ENCODE measurements at regions not wholly inside any gene's neighbourhood (a gene's known extent, or its start where the extent isn't known, plus 50 kb on each side); places are given as distances from the start of the nearest gene placed in this dataset.

GRCh38 chr7:46812101-46812675 is 769.7 kb downstream of the TNS3 start:
- intact Hi-C loops (cut with DNase I), result no loop called here
- DNase-seq, result no peak

DNA sequence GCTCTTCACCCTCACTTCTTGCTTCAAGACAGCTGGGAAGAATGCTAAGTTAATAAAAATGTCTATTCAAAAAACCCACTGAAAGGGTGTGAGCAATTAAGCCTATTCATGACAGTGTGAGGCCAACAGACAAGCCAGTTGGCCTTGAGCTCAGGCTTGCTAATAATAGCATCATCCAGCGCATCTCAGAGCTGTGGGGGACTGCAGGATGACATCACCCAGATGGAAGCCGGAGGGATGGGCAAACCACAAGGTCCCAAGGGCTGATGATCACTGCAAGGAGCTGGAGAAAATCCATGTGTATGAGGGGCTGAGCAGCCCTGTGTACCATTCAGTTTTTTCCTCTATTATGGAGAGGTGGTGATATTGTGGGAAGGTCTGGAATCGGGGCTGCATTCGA is 770.4 kb downstream of the TNS3 start:
- intact Hi-C loops (cut with DNase I), result no loop called here
- DNase-seq, result no peak

GRCh38 chr7:46810986-46811385 is 770.9 kb downstream of the TNS3 start:
- intact Hi-C loops (cut with DNase I), result no loop called here
- DNase-seq, result no peak

DNA sequence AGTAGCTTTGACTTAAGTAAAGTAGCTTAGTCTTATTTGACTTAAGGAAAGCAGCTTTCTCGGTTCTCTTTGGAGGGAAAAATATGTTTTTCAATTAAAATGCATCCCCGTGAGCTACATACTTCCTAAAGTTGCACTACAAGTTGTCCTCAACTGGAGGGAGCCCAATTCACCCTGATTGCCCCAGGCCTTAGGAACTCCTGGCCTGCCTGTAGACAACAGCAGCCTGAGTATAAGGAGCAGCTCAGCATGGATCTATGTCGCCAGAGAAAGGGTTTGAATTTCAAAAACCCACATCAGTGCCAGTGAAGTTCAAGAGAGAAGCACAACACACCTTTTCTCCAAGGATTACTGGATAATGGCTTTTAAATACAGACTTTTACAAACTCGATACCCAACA is 772.0 kb downstream of the TNS3 start:
- intact Hi-C loops (cut with DNase I), result no loop called here
- no peak for DNase-seq

GRCh38 chr7:46806856-46807255 is 775.1 kb downstream of the TNS3 start:
- DNase-seq, result no peak
- intact Hi-C loops (cut with DNase I), result no loop called here

GRCh38 chr7:46802479-46802878 is 779.4 kb downstream of the TNS3 start:
- DNase-seq, result no peak
- intact Hi-C loops (cut with DNase I), result no loop called here

DNA sequence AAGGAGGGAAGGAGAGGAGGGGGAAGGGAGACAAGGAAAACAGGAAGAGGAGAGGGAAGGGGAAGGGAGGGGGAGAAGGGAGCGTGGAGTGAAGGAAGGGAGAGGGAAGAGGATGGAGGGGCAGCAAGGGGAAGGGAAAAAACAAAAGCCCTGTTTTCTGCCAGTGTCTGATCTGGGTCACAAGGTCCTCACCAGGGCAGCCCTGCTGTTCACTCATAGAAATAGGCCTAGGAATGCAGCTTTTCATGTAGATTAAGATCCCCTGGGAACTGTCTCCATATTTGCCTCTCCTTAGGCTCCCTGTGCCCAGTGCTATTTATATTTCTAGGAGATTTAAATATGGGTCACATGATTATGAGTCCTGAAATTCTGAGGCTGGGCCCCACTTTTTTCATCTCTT is 790.7 kb downstream of the TNS3 start:
- DNase-seq, result no peak
- intact Hi-C loops (cut with DNase I), result no loop called here

- intact Hi-C loops (cut with DNase I), result no loop called here
- no peak for DNase-seq
Observed at GRCh38 chr7:46786995-46787394, 794.9 kb downstream of the TNS3 start.

DNA sequence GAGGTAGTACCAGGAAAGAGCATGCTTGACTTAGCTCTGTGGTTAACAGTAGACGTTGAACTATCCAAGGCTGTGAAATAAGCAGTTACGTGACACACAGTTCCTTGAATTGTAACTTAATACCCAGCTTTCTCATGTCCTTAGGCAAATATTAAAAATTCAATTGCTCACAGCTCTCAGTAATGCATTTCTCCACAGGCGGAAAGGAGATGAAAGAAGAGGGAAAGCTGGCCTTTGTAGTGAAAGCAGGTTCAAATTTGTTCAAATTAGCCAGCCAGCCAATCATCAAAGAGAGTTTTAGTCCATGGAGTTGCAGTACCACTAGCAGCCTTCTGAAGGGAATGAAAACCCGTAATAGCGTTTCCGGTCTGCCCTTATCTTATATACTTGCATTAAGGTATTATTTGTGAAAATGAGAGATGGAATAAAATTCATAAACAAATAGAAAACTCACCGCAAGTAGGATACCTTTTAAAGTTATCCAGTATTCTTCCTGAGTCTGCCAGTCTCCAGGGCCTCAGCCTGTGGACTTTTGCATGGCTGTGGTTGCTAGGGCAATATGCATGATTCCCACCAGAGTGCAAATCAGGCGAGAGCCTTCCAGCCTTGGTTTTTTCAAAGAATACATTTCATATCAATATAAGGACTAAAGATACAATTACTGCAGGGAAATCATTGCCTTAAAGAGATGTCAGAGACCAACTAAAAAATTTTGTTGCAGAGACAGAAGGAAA is 795.5 kb downstream of the TNS3 start:
- DNase-seq, result no peak
- intact Hi-C loops (cut with DNase I), result no loop called here

DNA sequence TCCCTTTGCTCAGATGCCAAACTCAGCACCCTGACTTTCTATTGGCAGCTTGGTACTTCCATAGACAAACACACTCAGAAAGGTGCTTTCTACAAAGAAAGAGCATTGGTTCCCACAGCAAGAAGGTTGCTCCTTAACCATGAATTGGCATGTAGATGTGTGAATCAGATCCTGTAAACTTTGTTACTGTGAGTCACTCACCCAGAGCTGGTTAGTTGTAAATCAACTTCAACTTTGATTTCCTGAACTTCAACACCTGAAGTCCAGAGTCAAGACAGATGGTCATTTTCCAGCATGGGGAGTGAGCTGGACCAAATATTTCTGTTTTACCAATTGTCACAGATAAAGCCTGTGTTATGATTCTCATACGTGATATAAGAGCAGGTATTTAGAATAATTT is 797.2 kb downstream of the TNS3 start:
- intact Hi-C loops (cut with DNase I), result no loop called here
- DNase-seq, result no peak

DNA sequence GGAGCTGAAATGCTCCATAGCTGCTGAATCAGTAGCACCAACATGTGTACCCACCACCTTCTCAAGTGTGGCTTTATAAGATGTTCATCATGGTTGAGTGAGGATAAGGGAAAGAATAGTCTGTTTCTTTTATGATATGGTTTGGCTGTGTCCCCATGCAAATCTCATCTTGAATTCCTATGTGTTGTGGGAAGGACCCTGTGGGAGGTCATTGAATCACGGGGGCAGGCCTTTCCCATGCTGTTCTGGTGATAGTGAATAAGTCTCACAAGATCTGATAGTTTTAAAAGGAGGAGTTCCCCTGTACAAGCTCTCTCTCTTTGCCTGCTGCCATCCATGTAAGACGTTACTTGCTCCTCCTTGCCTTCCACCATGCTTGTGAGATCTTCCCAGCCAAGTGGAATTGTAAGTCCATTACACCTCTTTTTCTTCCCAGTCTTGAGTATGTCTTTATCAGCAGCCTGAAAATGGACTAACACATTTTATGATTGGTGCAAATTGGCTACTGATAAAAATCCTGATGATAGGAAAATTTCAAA is 799.9 kb downstream of the TNS3 start:
- no peak for DNase-seq
- intact Hi-C loops (cut with DNase I), result no loop called here

DNA sequence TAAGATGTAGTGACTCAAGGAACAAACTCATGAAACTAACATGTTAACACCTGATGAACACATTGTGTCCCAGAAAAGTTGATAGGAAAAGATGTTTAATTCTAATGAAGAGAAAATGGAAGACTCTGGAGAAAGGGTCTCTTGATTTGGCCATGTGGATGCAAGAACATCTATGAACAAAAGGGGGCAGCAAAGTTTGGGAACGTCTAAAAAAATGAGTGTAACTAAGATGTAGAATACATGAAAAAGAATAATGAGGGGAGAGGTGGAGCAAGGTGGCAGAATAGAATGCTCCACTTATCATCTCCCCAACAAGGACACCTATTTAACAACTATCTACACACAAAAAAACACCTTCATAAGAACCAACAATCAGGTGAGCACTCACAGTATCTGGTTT is 805.1 kb downstream of the TNS3 start:
- DNase-seq, result no peak
- intact Hi-C loops (cut with DNase I), result no loop called here

GRCh38 chr7:46775776-46776175 is 806.1 kb downstream of the TNS3 start:
- intact Hi-C loops (cut with DNase I), result no loop called here

DNA sequence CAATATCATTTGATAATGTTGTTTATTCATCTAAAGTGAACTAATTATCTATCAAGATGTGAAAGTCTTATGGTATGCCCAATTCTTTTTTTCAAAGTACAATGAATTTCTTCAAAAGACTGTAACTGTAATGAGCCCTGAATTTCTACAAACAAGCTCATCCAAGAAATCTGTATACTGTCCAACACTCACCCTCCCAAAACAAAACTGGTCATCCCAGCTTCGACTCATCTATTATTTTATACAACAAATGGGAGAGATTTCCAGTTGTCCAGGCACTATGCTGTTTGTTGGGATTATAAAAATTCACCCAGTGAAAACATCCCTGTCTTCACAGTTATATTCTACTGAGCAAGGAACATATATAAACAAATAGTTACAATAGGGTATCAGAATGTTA is 806.9 kb downstream of the TNS3 start:
- intact Hi-C loops (cut with DNase I), result no loop called here

More at GRCh38 chr7:46775776-46776175, 806.1 kb downstream of the TNS3 start:
- no peak for DNase-seq

DNA sequence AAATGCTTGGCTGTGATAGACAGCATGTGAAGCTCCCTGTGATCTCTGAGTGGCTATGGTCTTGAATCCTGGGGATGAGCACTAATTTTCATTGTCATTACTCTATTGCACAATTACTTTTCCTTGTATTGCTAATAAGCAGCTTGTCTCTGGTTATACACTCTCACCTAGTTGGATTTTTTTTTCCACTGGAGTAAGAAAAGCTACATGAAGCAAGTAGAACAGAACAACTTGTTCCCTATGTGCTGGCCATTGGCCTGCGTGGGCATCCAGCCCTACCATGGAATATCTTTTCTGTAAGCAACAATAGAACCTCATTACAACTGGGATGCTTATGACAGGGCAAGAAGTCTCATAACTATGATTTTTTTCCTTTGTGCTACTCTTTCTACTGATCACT is 807.4 kb downstream of the TNS3 start:
- DNase-seq, result no peak
- intact Hi-C loops (cut with DNase I), result no loop called here

More for the DNA sequence above, 806.9 kb downstream of the TNS3 start:
- no peak for DNase-seq

DNA sequence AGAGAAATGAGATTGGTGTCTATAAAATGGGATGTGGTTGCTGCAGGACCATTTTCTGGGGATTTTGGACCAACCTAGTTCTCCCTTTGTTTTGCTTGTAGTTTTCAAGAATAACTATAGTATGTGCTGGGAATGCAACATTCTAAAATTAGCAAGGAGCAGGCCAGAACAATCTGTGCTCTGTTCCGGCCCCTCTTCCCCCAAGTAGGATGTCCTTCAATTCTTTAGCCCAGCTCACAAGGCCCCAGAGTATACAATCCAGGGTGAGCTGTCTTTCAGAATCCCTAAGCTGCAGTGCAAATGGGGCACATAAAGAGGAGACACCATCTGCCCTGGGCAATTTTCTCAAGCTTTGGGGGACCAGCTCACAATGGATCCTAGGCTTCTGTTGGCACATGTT is 809.1 kb downstream of the TNS3 start:
- no peak for DNase-seq
- intact Hi-C loops (cut with DNase I), result no loop called here

DNA sequence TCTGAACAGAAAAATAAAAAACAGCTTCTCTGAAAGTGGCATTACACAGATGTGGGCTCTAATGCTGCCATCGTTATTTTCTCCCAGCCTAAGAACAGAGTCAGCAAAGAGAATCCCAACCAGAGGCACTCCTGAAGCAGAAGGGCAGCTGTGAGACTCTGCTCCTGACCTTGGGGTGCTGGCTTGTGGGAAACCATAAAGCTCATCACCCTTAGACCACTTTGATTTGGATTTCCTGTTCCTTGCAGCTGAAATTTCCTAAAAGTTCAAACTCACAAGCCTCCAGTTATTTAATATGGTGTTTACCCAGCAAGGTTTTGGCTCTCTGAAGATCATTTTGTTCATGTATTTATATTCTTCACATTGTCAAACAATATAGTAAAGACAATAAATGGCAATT is 814.8 kb downstream of the TNS3 start:
- no peak for DNase-seq
- intact Hi-C loops (cut with DNase I), result no loop called here

- no peak for DNase-seq
- intact Hi-C loops (cut with DNase I), result no loop called here
Observed at GRCh38 chr7:46764100-46764936, 817.6 kb downstream of the TNS3 start.

DNA sequence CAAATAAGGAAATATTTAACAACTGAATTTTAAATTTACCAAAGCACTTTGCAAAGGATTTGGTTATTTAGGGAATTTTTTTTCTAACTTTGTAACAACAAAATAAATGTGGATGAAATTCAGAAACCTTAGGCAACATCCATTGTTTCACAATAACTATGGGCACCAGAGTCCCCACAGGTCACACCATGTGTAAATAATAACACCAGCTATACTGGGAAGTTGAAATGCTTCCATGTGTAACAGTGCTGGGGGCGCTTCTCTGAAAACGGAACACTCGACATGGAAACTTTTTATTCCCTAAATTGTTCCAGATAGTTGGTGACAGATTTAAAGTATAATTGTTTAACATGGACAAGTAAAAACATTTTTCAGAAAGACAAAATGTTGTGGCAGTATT is 818.6 kb downstream of the TNS3 start:
- no peak for DNase-seq
- intact Hi-C loops (cut with DNase I), result no loop called here

All from head of caudate nucleus (tissue), 42 donors.